GM12864 (cell line): ENCODE measurements at regions not wholly inside any gene's neighbourhood (a gene's known extent, or its start where the extent isn't known, plus 50 kb on each side); places are given as distances from the start of the nearest gene placed in this dataset.

ENCODE experiments used
- DNase-seq: peaks from one replicate; pipeline ENCODE4 v3.0.0-alpha.2; 2011; ENCODE audit warnings: low read depth
- H3K4me3 ChIP-seq: 2 replicates; pipeline ENCODE4 v1.5.1; 2011; ENCODE audit warnings: mild to moderate bottlenecking, low read depth, low read length, control low read depth
- TF ChIP-seq, protein P1 (sequence below): IDR thresholded peaks from 2 replicates; pipeline ENCODE4 v1.5.1; 2011; ENCODE audit warnings: low read depth, mild to moderate bottlenecking, moderate library complexity, low read length, control low read depth, inconsistent platforms; ENCODE audit errors: missing control alignments

GRCh38 chr4:184531008-184531407 lies 56.7 kb upstream of the IRF2 start:
- no peak for DNase-seq
- H3K4me3 ChIP-seq = no peak overlapping the region

DNA sequence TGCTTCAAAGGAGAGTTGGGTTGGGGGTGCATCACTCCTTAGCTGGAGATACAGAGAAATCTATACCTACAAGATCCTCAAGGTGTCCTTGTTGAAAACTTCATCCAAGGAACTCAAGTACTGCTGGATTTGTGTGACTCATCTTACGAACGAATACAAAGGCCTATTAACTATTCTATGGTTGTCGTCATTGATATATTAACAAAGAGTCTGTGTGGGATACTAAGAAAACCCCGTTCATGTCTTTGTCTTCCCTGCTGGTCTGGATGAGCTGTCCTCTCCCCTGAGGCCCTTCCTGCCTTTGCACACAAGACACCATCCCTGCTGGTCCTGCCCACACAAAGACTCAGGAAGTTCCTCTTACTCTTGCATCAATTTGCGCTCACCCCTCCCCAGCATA lies 54.9 kb upstream of the IRF2 start:
- TF ChIP-seq, protein P1, sequence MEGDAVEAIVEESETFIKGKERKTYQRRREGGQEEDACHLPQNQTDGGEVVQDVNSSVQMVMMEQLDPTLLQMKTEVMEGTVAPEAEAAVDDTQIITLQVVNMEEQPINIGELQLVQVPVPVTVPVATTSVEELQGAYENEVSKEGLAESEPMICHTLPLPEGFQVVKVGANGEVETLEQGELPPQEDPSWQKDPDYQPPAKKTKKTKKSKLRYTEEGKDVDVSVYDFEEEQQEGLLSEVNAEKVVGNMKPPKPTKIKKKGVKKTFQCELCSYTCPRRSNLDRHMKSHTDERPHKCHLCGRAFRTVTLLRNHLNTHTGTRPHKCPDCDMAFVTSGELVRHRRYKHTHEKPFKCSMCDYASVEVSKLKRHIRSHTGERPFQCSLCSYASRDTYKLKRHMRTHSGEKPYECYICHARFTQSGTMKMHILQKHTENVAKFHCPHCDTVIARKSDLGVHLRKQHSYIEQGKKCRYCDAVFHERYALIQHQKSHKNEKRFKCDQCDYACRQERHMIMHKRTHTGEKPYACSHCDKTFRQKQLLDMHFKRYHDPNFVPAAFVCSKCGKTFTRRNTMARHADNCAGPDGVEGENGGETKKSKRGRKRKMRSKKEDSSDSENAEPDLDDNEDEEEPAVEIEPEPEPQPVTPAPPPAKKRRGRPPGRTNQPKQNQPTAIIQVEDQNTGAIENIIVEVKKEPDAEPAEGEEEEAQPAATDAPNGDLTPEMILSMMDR = no peak
- no peak for DNase-seq

More at GRCh38 chr4:184531008-184531407, 56.7 kb upstream of the IRF2 start:
- TF ChIP-seq, protein P1 = no peak

GRCh38 chr4:184528713-184529112 lies 54.4 kb upstream of the IRF2 start:
- TF ChIP-seq, protein P1 = no peak
- no peak overlapping the region for H3K4me3 ChIP-seq
- DNase-seq = no peak

More for the DNA sequence above, 54.9 kb upstream of the IRF2 start:
- no peak overlapping the region for H3K4me3 ChIP-seq

DNA sequence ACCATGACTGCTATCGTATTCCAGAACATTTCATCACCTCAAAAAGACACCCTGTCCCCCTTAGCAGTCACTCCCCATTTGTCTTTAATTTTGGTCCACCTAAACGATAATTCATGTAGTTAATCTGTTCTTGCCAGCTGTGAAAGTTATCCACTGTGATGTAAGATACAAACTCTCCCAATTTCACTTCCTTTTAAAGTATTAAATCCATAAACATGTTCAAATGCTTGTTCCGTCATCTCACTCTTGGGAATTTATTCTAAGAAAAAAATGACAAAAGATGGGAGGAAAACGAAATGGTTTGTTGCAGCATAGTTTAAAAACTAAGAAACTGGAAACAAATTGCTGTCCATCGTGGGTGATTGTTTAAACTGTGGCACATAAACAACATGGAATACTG lies 53.7 kb upstream of the IRF2 start:
- no peak overlapping the region for H3K4me3 ChIP-seq
- TF ChIP-seq, protein P1 = no peak
- no peak for DNase-seq

DNA sequence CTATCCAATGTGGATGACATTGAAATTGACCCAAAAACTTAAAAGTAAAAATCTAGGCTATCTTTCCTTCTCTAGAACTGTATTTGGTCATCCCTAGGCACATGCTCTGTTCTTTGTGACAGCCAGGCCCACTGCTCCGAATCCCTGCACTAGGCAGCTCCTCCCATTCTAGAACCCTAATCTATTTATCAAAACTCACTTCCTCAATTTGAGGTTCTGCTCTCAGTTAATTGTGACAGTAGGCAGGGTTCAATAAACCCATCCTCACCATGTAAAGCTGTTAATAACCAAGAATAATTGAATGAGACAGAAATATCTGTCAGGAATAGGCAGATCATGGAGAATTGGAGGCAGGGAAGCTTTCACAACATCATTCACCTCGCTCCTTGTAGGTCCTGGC lies 51.9 kb upstream of the IRF2 start:
- no peak overlapping the region for H3K4me3 ChIP-seq
- DNase-seq = no peak
- TF ChIP-seq, protein P1 = no peak
